HG03342 (cell line): ENCODE measurements at regions not wholly inside any gene's neighbourhood (a gene's known extent, or its start where the extent isn't known, plus 50 kb on each side); places are given as distances from the start of the nearest gene placed in this dataset.

ENCODE experiments used
- ATAC-seq: cut with Tn5 transposase; IDR thresholded peaks from one replicate; pipeline ENCODE4 v1.9.1; 2021; ENCODE audit warnings: mild to moderate bottlenecking, moderate library complexity; ENCODE audit not compliant: unreplicated experiment

DNA sequence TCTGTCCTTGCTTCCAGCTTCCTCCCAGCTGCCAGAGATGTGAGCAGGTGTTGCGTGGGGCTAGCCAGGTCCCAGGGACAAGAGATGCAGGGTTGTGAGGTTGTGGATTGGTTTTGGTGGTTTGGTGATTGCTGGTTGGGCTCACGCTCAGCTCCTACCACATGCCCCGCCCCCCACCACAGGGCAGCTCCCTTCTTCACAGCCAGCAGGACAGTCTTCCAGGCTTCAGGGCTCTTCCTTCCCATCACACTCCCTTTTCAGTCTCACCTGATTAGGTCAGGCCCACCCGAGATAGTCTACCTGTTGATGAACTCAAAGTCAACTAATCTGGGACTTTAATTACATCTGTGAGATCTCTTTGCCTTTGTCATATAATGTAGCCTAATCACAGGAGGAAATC is 52.0 kb upstream of the GLI2 start:
- no peak for ATAC-seq

DNA sequence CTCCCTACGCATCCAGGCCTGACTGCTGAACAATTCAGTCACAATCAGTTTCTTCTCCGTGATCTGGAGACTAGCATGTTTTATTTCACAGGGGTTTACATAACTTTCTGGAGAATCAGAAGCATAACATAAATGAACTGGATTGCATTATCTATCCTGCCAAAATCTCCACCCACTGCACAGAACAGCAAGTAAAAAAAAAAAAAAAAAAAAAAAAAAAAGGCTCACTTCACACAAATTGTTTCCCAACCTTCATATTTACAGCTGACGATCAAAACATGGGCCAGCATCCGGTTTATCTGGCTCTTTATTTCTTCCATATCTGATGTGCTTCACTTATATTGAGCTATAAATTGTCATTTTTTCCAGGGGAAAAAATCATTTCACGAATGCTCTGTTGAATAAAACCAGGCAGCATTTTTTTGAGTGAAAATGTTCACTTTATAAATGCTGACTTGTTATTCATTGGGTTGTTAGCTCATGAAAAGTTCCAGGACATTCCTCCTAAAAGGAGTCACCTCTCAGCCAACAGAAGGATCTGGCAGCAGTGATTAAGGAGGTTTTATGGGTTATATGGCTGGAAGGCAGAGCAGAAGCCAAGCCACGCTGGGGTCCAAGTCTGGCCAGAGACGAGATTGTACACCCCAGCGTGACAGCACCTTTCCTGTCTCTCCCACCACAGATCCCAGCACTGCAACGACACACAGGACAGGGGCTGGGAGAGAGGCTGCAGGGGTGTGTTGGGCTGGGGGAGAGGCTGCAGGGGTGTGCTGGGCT is 51.2 kb upstream of the GLI2 start:
- no peak for ATAC-seq

- no peak for ATAC-seq
Measured at GRCh38 chr2:120685066-120685973, 50.3 kb upstream of the GLI2 start.
